ENCODE measurements at regions not wholly inside any gene's neighbourhood (a gene's known extent, or its start where the extent isn't known, plus 50 kb on each side); places are given as distances from the start of the nearest gene placed in this dataset.

- in situ Hi-C loops (cut with MboI; ENCODE audit: low sequenced_read_pairs, unreplicated experiment): no loop called here
- no peak for DNase-seq (ENCODE audit: low spot score)
- no peak for TF ChIP-seq CTCF (IDR thresholded peaks at IDR 0.05; ENCODE audit: borderline replicate concordance, control extremely low read depth, extremely low read depth, insufficient read depth, missing control alignments)
Measured at GRCh38 chr4:57672846-57673433, 562.8 kb upstream of the IGFBP7 start.

GRCh38 chr4:57668621-57669020 is 558.4 kb upstream of the IGFBP7 start:
- TF ChIP-seq CTCF (IDR thresholded peaks at IDR 0.05; ENCODE audit: borderline replicate concordance, control extremely low read depth, extremely low read depth, insufficient read depth, missing control alignments): no peak
- DNase-seq (ENCODE audit: low spot score): no peak
- in situ Hi-C loops (cut with MboI; ENCODE audit: low sequenced_read_pairs, unreplicated experiment): no loop called here

GRCh38 chr4:57665806-57666205 is 555.6 kb upstream of the IGFBP7 start:
- in situ Hi-C loops (cut with MboI; ENCODE audit: low sequenced_read_pairs, unreplicated experiment): no loop called here
- TF ChIP-seq CTCF (IDR thresholded peaks at IDR 0.05; ENCODE audit: borderline replicate concordance, control extremely low read depth, extremely low read depth, insufficient read depth, missing control alignments): no peak
- DNase-seq (ENCODE audit: low spot score): no peak

GRCh38 chr4:57661517-57662090 is 551.4 kb upstream of the IGFBP7 start:
- in situ Hi-C loops (cut with MboI; ENCODE audit: low sequenced_read_pairs, unreplicated experiment): no loop called here
- no peak for TF ChIP-seq CTCF (IDR thresholded peaks at IDR 0.05; ENCODE audit: borderline replicate concordance, control extremely low read depth, extremely low read depth, insufficient read depth, missing control alignments)
- DNase-seq (ENCODE audit: low spot score): no peak

- in situ Hi-C loops (cut with MboI; ENCODE audit: low sequenced_read_pairs, unreplicated experiment): no loop called here
- no peak for DNase-seq (ENCODE audit: low spot score)
- TF ChIP-seq CTCF (IDR thresholded peaks at IDR 0.05; ENCODE audit: borderline replicate concordance, control extremely low read depth, extremely low read depth, insufficient read depth, missing control alignments): no peak
Measured at GRCh38 chr4:57658673-57659072, 548.5 kb upstream of the IGFBP7 start.

GRCh38 chr4:57658188-57658587 is 548.0 kb upstream of the IGFBP7 start:
- in situ Hi-C loops (cut with MboI; ENCODE audit: low sequenced_read_pairs, unreplicated experiment): no loop called here
- no peak for DNase-seq (ENCODE audit: low spot score)
- no peak for TF ChIP-seq CTCF (IDR thresholded peaks at IDR 0.05; ENCODE audit: borderline replicate concordance, control extremely low read depth, extremely low read depth, insufficient read depth, missing control alignments)
